ENCODE measurements at regions not wholly inside any gene's neighbourhood (a gene's known extent, or its start where the extent isn't known, plus 50 kb on each side); places are given as distances from the start of the nearest gene placed in this dataset.

DNA sequence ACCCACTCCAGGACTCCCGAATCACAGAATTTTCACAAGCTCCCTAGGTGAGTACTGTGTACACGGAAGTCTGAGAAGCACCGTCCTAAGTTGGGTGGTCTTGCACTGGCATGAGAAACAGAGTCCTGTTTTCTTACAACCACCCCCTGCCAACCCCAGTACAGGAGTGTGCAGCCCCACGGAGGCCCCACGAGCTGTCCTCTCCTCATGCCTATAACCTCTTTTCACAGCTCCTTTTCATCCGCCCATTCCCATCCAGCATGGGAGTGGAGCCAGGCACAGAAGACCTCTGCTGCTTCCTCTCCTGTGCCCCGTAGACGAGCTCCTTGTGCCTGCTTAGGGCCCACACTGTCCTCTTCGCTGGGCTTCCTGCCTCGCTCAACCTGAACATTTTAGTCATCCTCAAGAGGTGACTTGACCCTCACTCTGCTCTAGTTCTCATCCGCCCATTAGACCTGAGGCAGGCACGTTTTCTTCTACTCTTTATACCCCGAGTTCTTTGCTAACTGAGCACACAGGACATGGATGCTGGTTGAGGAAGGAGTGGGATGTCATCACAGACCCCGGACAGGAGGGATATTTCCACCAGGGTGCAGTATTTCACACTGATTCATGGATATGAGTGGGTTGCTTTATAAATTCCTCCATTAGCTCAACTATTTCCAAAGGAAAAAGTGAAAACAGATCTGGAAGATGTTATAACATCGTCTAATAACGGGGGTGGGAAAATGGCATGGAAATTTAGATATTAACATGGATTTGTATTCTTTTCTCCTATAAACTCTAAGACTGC lies 160.5 kb downstream of the TTLL2 start:
- no peaks in the 10 kb centered on the region for H3K4me1 ChIP-seq
- no peak overlapping the region for H3K27ac ChIP-seq
- peaks cover 10% of the 10 kb centered on the region for H3K27me3 ChIP-seq
- H3K4me3 ChIP-seq, result no peak overlapping the region
- TF ChIP-seq, protein P1, sequence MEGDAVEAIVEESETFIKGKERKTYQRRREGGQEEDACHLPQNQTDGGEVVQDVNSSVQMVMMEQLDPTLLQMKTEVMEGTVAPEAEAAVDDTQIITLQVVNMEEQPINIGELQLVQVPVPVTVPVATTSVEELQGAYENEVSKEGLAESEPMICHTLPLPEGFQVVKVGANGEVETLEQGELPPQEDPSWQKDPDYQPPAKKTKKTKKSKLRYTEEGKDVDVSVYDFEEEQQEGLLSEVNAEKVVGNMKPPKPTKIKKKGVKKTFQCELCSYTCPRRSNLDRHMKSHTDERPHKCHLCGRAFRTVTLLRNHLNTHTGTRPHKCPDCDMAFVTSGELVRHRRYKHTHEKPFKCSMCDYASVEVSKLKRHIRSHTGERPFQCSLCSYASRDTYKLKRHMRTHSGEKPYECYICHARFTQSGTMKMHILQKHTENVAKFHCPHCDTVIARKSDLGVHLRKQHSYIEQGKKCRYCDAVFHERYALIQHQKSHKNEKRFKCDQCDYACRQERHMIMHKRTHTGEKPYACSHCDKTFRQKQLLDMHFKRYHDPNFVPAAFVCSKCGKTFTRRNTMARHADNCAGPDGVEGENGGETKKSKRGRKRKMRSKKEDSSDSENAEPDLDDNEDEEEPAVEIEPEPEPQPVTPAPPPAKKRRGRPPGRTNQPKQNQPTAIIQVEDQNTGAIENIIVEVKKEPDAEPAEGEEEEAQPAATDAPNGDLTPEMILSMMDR (IDR thresholded peaks at IDR 0.05), result peak in 3 of 4 experiments; percentile 48 to 54 (median 51)
- no peak for TF ChIP-seq POLR2AphosphoS5 (IDR thresholded peaks at IDR 0.05)
- no peak for ATAC-seq
- 67 to 76% methylated on average over 12 of the region's 16 CpGs for WGBS, 2 donors (ENCODE audit: low coverage in 1 of 2)
- H3K36me3 ChIP-seq, result no peaks in the 10 kb centered on the region
- H3K9me3 ChIP-seq, result no peaks in the 10 kb centered on the region

DNA sequence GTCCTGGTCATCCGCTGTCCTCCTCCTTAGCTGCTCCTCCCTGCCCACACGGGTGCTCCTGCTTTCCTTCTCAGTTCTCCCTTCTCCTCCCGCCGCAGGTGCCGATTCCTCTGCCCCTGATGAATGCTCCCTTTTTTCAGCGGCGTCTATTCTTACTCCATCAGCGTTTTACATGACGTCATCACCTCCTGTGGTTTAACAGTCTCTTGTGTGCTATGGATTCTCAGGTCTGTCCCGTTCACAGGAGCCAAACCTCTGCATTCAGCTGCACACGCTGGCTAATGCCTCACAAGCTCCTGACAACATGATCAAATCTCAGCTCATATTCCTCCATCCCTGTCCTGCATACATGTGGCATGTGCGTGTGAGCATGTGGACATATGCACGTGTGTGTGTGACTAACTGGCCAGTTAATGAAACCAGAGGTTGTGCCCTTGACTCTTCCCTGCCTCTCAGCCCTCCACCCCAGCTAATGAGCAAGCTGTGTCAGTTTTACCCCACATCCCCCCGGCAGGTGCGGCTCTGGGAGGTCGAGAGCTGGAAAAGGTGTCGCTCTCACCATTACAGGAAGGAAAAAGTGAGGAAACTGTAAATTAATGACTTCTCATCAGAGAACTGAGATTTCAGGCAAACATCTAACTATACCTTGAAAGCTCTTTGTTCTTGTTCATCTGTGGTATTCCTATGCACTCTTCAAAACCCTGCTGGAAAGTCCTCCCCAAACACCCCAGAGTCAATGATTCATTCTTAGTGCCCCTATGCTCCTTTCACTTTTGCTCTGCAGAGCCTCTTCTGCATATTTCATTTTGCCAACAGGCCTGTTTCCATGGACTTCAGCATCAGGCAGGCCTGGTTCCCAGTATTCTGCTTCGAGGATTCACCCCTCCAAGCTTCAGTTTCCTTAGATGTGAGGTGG lies 163.1 kb downstream of the TTLL2 start:
- H3K4me3 ChIP-seq, result no peak overlapping the region
- no peaks in the 10 kb centered on the region for H3K4me1 ChIP-seq
- ATAC-seq, result no peak
- WGBS, 2 donors (ENCODE audit: low coverage in 1 of 2), result 81 to 84% methylated on average over 10 to 13 of the region's 18 CpGs
- H3K36me3 ChIP-seq, result no peaks in the 10 kb centered on the region
- H3K27me3 ChIP-seq, result peaks cover 17% of the 10 kb centered on the region
- H3K9me3 ChIP-seq, result no peaks in the 10 kb centered on the region
- no peak for TF ChIP-seq POLR2AphosphoS5 (IDR thresholded peaks at IDR 0.05)
- no peak overlapping the region for H3K27ac ChIP-seq

DNA sequence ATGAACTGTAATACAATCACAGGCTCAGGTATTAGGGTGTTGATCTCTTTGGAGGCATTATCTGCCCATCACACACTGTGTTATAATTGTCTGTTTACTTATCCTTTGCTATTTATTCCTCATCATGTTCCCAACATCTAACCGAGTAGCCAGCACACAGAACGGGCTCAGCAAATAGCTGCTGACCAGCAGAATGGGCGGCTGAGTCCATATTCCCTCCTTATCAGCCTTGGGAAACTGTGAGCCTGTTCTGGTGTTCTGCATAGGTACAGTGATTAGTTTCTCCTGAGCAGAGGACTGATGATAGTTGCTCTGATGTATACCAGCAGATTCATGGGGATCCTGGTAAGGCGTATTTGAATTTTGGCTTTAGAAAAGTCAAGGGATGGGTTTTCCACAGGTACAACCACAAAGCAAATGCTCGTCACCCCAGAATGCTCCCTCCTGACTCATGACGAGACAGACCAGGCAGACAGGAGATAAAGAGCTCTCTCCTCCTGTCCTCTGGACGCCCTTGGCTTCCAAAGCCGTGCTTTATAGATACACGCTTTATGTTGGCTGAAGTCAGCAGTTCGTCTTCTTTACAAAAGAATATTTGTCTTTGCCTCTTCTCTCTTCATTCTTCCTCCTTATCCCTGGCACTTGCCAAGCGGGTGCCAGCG lies 166.7 kb downstream of the TTLL2 start:
- TF ChIP-seq POLR2AphosphoS5 (IDR thresholded peaks at IDR 0.05) (no peak), POLR2A (IDR thresholded peaks at IDR 0.05) (no peak), EP300 (IDR thresholded peaks at IDR 0.05) (no peak)
- TF ChIP-seq, protein P1 (IDR thresholded peaks at IDR 0.05), result no peak
- H3K27ac ChIP-seq, result no peak overlapping the region
- H3K36me3 ChIP-seq, result no peaks in the 10 kb centered on the region
- no peak for ATAC-seq
- H3K4me1 ChIP-seq, result no peaks in the 10 kb centered on the region
- no peak overlapping the region for H3K4me3 ChIP-seq
- peaks cover 20% of the 10 kb centered on the region for H3K27me3 ChIP-seq
- no peaks in the 10 kb centered on the region for H3K9me3 ChIP-seq
- 45 to 78% methylated on average over 3 to 12 of the region's 12 CpGs for WGBS, 2 donors (ENCODE audit: low coverage in 1 of 2)

DNA sequence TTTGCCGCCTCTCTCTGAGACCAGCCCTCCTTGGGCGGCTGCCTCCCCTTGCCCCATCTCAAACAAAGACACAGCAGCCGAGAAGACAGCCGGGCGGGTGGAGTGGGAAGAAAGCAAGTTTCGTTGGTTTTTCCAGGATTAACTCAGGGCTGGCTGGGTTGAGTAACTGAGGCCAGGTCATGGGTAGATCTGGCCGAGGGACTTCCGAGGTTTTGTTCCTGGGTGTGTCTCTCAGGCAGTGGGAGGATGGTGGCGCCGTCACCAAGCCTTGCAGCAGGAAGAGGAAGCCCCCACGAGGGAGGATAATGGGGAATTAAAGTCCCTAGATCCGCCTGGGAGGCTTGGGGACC lies 167.2 kb downstream of the TTLL2 start:
- no peak overlapping the region for H3K27ac ChIP-seq
- WGBS, 2 donors (ENCODE audit: low coverage in 1 of 2), result 68% methylated on average over 7 of the region's 12 CpGs; no CpG with 5 or more reads in 1 of the 2 donors
- H3K9me3 ChIP-seq, result no peaks in the 10 kb centered on the region
- TF ChIP-seq POLR2AphosphoS5 (IDR thresholded peaks at IDR 0.05) (no peak), POLR2A (IDR thresholded peaks at IDR 0.05) (no peak), EP300 (IDR thresholded peaks at IDR 0.05) (no peak)
- TF ChIP-seq, protein P1 (IDR thresholded peaks at IDR 0.05), result no peak
- peaks cover 21% of the 10 kb centered on the region for H3K27me3 ChIP-seq
- peak; percentile 38 for ATAC-seq
- no peaks in the 10 kb centered on the region for H3K36me3 ChIP-seq
- no peak overlapping the region for H3K4me3 ChIP-seq
- no peaks in the 10 kb centered on the region for H3K4me1 ChIP-seq

GRCh38 chr6:167493310-167493709 lies 168.4 kb downstream of the TTLL2 start:
- H3K36me3 ChIP-seq, result no peaks in the 10 kb centered on the region
- 87 to 93% methylated on average over 2 to 3 of the region's 3 CpGs for WGBS, 2 donors (ENCODE audit: low coverage in 1 of 2)
- ATAC-seq, result no peak
- no peak for TF ChIP-seq POLR2AphosphoS5 (IDR thresholded peaks at IDR 0.05)
- no peak for TF ChIP-seq EP300 (IDR thresholded peaks at IDR 0.05)
- TF ChIP-seq, protein P1 (IDR thresholded peaks at IDR 0.05), result no peak
- TF ChIP-seq POLR2A (IDR thresholded peaks at IDR 0.05), result no peak
- no peak overlapping the region for H3K4me3 ChIP-seq
- no peaks in the 10 kb centered on the region for H3K9me3 ChIP-seq
- peaks cover 18% of the 10 kb centered on the region for H3K27me3 ChIP-seq
- H3K4me1 ChIP-seq, result no peaks in the 10 kb centered on the region
- H3K27ac ChIP-seq, result no peak overlapping the region
